Activated naive CD4-positive, alpha-beta T cell (primary cell): ENCODE measurements at regions not wholly inside any gene's neighbourhood (a gene's known extent, or its start where the extent isn't known, plus 50 kb on each side); places are given as distances from the start of the nearest gene placed in this dataset.

Source experiments
- DNase-seq, 4 experiments: peaks; one replicate each; lab custom pipeline; 2025; lab: John Stamatoyannopoulos, UW

DNA sequence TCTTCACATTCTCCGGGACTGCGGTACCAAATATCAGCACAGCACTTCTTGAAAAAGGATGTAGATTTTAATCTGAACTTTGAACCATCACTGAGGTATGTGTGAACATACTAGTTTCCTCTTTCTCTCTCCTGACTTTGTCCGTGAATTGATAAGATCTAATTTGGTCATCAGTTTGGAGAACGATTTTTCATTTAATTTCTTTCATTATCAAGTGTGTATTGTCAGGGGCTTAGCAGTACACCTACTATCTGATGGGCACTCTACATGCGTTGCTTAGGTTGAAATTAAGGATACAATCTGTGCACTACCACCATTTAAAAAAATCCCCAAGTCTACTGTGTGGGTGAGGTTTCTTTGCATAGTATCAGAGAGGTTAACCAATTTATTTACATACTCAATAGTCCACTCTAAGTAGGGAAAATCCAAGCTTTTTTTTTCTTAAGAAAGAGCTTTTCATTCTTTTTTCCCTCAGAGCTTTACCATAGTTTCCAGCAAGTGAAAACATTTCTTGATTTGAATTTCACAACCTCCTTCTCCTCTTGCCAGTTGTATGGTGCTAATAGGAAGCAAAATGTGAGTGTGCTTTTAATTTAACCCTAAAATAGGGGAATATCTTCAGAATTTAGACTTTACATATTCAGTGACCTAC, 105.4 kb upstream of the ESR1 start:
- DNase-seq, result no peak

DNA sequence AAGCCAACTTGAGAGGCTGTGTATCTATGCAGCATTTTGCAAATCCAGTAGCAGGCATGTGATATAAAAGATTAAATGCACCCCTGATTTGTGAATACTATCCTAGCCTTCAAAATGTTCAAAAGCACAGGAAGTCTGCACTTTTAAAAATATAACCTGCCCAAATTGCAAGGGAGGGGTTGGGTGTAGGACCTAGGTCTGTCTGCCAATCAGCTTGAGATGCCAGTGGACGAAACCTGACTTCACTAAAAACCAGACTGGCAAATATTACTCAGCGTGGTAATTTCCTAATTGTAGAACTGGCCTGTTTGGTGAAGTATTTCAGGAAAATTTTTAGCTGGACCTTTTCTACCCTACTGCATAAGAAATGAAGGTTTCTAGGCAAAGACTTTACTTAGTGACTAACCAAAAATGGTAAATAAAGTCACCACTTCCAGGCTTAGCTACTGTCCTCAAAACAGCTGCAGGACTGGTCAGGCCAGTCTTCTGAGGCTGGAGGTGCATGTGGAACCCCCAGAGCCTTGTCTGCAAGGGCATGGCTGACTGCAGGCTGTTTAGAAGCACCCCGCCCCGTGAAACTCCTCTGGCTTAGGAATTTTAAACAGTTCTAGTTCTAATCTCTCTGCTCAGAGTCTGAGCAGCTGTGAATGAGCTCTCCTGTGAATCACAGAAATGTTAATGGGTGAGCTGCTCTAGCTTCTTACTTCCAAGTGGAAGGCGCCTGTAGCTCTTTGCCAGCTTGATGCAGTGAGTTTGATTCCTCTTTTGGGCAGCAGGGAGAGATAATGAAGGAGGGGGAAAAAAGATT, 104.4 kb upstream of the ESR1 start:
- no peak for DNase-seq

DNA sequence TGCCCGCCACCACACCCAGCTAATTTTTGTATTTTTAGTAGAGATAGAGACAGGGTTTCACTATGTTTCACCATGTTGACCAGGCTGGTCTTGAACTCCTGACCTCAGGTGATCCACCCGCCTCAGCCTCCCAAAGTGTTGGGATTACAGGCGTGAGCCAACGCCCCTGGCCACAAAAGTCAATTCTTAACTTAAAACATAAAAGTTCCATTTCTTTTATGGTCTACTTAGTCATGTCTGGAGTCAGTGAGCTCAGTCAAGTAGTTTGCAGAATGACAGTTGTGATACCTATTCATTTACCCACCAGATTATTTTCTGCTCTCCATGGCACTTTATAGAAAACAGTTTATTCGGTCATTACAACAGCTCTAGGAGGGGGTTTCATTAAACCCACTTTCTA, 103.1 kb upstream of the ESR1 start:
- DNase-seq, result no peak

DNA sequence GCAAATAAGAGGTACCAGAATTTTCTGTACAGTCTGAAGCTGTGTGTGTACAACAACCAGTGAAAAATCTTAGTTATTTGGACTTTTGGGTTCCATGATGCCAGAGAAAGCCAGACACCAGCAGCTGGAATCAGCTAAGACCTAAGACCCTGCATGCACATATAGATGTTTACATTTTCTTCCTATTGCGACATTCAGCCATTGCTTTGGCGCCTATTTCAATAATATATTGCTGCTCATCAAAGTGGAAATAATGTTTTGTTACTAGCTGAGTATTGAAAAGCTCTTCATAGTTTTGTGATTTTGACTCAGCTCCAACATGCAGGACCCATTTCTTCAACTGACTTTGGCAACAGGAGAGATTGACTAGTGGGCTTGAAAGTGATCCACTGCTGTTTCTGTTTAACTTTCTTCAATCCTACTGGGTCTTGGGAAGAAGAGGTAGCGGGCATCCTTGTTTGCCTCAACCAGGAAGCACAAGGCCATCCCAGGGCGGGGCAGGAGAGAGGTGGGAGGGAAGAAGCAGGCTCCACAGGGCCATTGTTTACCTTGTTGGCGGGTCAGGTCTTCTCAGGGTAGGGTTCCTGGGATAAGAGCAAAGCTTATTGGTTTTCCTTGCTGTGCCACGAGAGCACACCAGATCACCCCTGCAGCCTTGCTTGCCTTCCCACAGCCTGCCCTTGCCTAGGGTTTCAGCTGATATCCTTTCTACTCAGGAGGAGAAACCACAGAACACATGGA, 101.3 kb upstream of the ESR1 start:
- no peak for DNase-seq

DNA sequence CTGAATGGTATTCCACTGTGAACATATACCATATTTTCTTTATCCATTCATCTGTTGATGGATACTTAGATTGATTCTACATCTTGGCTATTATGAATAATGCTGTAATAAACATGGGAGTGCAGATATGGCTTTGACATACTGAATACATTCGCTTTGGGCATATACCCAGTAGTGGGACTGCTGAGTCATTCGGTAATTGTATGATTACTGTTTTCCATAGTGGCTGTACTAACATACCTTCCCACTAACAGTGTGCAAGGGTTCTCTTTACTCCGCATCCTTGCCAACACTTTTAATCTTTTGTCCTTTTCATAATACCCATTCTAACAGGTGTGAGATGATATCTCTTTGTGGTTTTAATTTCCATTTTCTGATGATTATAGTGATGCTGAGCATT, 98.2 kb upstream of the ESR1 start:
- no peak for DNase-seq

DNA sequence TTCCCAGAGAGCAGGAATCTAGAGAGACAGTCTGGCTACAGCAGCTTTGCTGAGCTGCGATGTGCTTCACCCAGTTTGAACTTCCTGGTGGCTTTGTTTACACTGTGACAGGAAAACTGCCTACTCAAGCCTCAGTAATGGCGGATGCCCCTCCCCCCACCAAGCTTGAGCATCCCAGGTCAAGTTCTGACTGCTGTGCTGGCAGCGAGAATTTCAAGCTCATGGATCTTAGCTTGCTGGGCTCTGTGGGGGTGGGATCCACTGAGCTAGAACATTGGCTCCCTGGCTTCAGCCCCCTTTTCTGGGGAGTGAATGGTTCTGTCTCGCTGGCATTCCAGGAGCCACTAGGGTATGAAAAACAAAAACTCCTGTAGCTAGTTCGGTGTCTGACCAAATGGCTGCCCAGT, 91.0 kb upstream of the ESR1 start:
- no peak for DNase-seq

DNA sequence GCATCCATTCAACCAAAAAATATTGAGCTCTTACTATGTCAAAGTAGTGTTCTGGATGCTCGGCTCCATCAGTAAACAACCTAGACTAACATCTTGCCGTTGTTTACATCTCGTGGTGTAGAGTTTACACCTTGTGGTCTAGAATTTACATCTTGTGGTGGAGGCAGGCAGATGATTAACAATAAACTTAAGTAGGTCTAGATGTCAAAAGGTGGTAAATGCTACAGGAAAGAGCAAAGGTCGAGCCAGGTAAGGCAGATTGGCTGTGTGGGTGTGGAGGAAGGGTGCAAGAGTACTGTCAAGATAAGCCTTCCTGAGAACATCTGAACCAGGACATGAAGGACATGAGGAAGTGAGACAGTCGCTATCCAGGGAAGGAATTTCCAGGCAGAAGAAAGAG, 88.4 kb upstream of the ESR1 start:
- no peak for DNase-seq

DNA sequence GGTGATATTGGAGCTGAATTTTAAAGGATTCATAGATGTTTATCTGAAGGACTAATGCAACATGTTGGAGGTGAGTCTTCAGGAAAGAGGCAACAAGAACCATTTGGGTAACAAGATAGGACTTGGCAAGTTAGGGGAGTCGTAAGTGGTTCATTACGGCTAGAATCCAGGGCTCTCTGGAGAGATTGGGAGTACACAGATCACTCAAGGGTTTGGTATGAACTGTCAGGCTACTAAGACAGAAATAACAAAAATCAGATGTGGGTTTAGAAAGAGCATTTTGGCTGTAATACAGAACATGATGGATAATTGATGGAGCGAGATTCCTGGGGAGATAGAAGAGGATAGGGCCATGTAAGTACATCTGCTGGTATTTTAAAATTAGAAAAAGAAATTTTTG, 86.3 kb upstream of the ESR1 start:
- DNase-seq, result no peak

DNA sequence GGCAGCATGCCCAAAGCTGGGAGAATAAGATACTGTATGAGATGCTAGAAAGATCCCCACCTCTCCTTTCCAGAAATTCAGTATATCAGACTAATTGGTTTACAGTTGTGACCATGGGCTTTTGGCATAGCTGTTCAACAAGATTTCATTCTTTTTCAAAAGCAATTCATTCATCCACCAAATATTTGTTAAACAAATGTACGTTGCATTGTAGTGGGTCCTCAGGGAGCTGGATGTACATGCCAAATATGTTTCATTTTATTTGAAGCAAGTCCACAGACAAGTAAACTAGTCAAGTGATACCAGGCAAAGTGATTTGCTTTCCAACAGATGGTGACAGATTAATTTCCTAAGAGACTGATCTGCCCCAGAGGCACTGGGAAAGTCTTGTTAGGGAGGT, 85.8 kb upstream of the ESR1 start:
- no peak for DNase-seq

DNA sequence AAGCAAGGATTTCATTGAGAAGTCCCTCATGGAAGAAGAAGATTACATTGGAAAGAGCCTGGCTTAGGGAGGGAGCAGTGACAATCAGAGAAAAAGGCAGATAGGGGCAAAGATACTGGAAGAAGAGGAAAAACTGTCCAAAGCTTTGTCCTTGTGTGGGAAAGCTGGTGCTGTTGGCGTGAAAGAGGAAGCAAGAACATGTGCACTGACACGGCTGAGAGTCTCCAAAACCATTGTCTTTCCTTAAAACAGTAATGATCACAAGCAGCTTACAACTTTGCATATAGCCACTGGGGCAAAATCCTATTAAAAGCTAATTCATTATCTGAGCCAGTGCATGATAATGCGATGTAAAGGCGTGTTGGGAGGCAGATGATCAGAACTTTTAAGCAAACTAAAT, 85.1 kb upstream of the ESR1 start:
- DNase-seq, result no peak

DNA sequence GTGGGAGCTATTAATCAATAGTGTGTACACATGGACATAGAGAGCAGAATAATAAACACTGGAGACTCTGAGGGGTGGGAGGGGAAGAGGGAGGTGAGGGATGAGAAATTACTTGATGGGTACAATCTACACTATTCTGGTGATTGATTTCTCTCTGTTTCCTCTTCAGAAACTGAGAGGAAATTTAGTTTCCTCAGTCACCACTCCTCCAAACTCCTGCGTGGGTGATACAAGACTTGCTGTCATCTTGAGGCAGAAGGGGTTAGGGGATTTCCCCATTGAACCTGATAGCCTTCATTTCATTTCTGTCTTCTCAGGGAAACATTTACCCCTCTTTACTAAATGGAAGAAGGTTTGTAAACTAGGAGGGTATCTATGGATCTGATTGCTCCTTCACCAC, 84.3 kb upstream of the ESR1 start:
- no peak for DNase-seq

DNA sequence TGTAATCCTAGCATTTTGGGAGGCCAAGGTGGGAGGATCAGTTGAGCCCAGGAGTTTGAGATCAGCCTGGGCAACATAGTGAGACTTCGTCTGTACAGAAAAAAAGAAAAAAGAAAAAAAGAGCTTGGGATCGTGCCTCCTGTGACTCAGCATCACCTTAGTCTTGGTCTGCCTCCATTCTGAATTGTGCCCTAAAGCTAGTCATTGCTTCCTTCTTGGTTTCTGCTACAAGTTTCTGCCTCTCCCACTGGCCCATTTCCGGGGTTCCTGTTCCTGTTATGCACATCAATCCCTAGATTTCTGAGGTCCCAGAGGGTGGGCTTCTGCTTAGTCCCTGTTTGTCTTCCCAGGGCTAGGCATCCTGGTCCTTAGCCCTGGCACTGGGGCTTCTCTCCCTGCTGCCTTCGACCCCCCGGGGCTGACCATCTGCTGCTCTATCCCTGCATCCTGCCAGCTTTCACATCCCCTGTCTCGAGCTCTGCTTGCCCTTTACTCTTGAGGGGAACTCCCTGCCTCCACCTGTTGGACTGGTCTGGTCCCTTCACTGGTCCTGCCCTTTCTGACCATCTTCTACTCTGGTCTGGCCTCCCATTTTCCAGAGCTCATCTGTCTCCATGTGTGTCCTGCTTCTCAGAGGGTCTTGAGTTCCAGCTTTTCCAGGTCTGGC, 77.5 kb upstream of the ESR1 start:
- no peak for DNase-seq

DNA sequence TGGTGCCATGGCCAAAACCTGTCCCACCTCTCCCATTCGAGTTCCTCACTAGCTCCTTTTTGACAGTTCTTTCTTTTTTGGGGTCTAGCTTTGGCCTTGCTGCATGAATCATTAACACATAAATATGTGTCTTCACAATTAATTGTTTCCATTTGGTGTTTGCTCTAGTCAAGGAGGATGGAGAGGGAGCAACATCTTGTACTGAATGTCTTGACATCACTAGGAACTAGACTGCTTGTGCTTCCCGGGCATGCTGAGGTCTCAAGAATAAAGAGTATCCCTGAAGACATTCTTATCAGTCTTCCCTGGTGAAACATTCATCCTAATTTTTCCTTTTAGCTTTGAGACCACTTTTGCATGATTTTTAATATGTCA, 77.0 kb upstream of the ESR1 start:
- DNase-seq, result no peak

DNA sequence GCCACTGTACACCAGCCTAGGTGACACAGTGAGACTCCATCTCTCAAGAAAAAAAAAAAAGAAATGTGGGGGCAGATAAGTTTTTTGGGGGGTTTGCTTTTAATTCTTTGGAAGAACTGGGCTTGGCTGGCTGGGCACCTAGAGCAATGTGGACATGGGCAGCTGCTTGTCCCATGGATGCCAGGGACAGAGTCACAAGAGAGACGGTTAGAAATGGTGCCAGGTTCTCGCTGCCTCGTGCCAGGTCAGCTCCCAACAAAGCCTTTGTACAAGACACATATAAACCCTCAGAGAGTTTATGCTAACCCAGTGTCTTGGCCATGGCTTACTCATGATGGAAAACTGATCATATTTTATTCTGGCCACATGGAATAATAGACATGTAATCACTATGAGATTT, 76.2 kb upstream of the ESR1 start:
- no peak for DNase-seq

DNA sequence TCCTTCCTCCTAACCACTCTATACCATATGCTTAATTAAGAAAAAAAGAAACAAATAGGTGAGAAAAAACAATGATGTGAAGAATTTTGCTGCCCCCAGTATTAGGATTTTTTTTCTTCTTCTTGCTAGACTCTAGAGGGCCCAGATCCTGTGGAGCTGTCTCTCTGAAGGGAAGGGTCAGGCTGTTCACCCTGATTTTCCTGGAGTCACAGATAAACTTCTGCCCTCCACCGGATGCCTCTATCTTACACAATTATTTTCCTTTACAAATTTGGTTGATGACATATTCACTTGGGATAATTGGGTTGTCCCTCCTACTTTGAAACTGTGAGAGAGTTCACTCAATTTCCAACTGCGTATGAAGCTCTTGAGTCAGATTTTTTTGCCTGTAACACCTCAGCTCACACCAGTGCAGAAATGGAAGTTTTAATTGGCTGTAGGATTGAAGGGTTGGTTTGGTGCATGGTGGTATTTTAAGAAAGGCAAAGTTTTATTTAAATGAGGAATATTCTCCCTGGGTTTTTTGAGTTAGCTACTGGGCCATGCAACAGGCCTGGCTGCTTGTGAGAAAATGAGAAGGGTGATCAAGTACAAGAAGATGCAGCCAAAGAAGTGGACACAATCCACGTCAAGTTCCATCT, 73.7 kb upstream of the ESR1 start:
- DNase-seq, result no peak

DNA sequence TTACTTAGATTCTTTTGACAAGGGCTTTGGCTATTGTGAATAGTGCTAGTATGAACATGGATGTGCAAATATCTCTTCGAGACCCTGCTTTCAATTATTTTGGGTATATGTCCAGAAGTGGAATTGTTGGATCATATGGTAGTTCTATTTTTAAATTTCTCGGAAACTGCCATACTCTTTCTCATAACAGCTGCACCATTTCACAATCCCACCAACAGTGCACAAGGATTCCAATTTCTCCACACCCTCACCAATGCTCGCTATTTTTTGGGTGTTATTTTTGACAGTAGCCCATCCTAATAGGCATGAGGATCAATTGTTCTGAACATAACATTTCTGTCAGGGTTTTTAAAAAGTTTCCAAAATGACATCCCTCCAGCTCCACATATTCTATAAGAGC, 69.2 kb upstream of the ESR1 start:
- no peak for DNase-seq

DNA sequence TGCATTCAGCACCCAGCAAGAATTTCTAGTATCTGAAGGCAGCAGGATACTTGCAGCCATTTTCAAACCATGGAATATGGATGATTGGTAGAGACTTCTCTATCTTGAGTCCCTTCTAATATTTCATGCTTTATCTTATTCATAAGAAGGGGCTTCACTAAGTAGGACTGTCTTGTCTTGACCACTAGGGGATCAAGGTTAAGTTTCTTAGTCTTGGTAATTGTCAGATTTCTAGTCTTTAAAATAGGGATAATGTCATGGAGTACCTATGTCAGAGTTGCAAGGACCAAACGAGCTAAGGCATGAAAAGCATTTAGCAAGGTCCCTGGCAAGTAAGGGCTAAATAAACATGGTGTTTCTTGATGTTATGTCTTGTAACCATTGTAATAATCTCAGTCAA, 68.5 kb upstream of the ESR1 start:
- DNase-seq, result no peak

DNA sequence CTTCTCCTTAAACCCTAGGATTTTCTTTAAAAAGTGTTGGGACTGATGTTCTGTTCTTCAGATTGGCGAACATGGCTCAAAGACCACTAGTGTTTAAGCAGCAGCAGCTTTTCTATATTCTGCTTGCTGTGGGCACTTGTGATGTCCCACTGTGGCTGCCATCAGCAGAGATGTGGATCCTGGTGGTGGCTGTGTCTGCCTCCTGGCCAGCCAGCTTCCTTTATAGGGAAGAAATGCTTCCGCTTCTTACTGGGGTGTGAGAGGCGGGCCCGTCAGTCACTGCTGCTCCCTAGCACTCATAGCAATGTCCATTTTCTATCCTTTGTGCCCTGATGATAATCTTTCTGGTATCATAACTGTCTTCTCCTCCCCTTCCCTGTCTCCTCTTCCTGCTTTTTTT, 66.7 kb upstream of the ESR1 start:
- no peak for DNase-seq

DNA sequence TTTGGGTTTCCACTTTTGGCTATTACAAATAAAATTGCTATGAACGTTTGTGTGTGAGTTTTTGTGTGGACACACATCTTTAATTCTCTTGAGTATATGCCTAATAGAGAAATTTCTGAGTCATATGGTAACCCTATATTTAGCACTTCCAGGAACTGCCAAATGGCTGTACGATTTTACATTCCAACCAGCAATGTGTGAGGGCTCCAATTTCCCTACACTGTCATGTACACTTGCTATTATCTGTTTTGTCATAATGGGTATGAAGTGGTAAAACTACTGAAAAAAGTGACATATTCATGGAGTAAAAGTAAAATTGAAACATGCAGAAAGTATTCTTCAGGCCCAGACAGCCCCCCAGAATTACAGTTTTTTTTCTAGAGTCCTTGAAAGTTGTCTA, 59.6 kb upstream of the ESR1 start:
- no peak for DNase-seq

DNA sequence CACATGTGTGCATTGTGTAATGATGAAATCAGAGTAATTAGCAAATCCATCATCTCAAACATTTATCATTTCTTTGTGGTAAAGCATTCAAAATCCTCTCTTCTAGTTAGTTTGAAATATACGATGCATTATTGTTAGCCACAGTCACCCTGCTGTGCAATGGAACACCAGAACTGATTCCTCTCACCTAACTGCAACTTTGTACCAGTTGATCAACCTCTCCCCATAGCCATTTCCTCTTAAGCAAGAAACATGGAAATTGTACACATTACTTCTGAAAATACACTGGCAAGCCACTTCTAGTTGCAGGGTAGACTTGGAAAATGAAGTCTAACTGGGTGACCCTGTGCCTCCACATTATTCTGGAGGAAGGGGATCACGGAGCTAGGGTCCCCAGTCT, 58.1 kb upstream of the ESR1 start:
- DNase-seq, result no peak

DNA sequence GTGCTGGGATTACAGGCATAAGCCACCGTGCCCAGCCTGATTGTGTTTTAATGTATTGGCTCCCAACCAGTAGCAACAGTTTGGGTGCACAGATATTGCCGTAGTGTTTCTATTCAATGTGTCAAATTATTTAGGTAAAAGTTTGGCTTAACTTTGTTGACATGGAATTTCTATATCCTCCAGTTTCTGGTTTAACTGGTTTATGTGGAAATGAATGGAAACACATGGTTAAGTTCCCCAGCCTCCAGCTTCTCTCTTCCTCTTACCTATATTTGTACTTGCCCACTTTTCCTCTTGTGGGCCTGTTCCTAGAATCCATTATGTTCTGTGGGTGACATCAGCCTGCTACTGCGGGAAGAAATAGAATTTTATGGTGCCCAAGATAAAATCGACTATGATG, 53.9 kb upstream of the ESR1 start:
- DNase-seq, result no peak

DNA sequence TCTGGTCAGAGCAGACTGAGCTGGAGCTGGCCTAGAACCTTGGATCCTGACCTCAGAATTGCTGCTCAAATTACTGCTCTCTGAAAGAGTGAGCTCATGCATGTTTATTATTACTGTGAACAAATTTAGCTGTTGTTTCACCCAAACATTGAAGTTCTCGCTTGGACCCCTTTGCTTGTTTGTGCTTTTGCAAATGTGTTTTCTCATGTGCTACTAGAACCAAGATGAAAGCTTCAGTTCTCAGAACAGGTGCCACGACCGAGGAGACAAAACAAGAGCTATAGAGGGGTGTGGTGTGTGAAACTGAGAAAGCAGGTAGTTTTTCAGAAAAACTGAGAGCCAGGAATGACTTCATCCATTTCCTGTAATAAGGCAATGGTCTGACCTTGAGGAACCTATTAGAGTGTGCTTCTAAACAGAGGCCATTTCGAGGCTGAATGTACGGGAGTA, 50.0 kb upstream of the ESR1 start:
- DNase-seq, result no peak
